WTC11 (cell line): ENCODE measurements at regions not wholly inside any gene's neighbourhood (a gene's known extent, or its start where the extent isn't known, plus 50 kb on each side); places are given as distances from the start of the nearest gene placed in this dataset.

Experiments used
- ATF1 ChIP-seq: sonication (generic); formaldehyde crosslinking; IDR thresholded peaks from 2 replicates; pipeline ENCODE4 v1.8.1; 2023; ENCODE audit warnings: mild to moderate bottlenecking, moderate library complexity, missing genetic modification reagents
- CTCF ChIP-seq: fragments of 200-600 bp; IDR thresholded peaks from 2 replicates; pipeline ENCODE4 v1.8.0; 2022; ENCODE audit warnings: antibody characterized with exemption
- ELF4 ChIP-seq: sonication (generic); formaldehyde crosslinking; IDR thresholded peaks from 2 replicates; pipeline ENCODE4 v1.8.1; 2022; ENCODE audit warnings: low read depth, mild to moderate bottlenecking, moderate library complexity, missing genetic modification reagents
- JUN ChIP-seq: sonication (generic); formaldehyde crosslinking; IDR thresholded peaks from 2 replicates; pipeline ENCODE4 v1.8.0; 2023; ENCODE audit warnings: mild to moderate bottlenecking, missing genetic modification reagents
- MAX ChIP-seq: sonication (generic); formaldehyde crosslinking; IDR thresholded peaks from 2 replicates; pipeline ENCODE4 v1.8.0; 2022; ENCODE audit warnings: mild to moderate bottlenecking, missing genetic modification reagents
- NFYB ChIP-seq: sonication (generic); formaldehyde crosslinking; conservative IDR thresholded peaks from 2 replicates; pipeline ENCODE4 v1.8.0; 2022; ENCODE audit warnings: low read depth, missing genetic modification reagents
- SMAD3 ChIP-seq: sonication (generic); formaldehyde crosslinking; IDR thresholded peaks from 2 replicates; pipeline ENCODE4 v1.8.0; 2022; ENCODE audit warnings: missing genetic modification reagents, mild to moderate bottlenecking, borderline replicate concordance
- SP1 ChIP-seq: sonication (generic); formaldehyde crosslinking; conservative IDR thresholded peaks from 2 replicates; pipeline ENCODE4 v1.8.1; 2022; ENCODE audit warnings: missing genetic modification reagents
- USF2 ChIP-seq: sonication (generic); formaldehyde crosslinking; IDR thresholded peaks from 2 replicates; pipeline ENCODE4 v1.8.1; 2023; ENCODE audit warnings: mild to moderate bottlenecking, missing genetic modification reagents, moderate library complexity
- ZNF317 ChIP-seq: sonication (generic); formaldehyde crosslinking; IDR thresholded peaks from 2 replicates; pipeline ENCODE4 v1.8.1; 2023; ENCODE audit warnings: low read depth, mild to moderate bottlenecking, moderate library complexity, missing genetic modification reagents, borderline replicate concordance
- ZSCAN18 ChIP-seq: fragments of 250-450 bp; sonication (Bioruptor Pico); IDR thresholded peaks from 2 replicates; pipeline ENCODE4 v2.1.2; 2022; ENCODE audit warnings: mild to moderate bottlenecking, moderate library complexity

GRCh38 chr5:22965960-22966359 lies 112.8 kb upstream of the CDH12 start:
- TF ChIP-seq CTCF, result no peak
- TF ChIP-seq SMAD3 (CRISPR knock-in tag), result no peak
- TF ChIP-seq NFYB, result no peak
- TF ChIP-seq ZSCAN18, result no peak
- no peak for TF ChIP-seq ATF1 (CRISPR knock-in tag)
- no peak for TF ChIP-seq SP1 (CRISPR knock-in tag)
- TF ChIP-seq ELF4 (CRISPR knock-in tag), result no peak
- TF ChIP-seq JUN (CRISPR knock-in tag), result no peak
- no peak for TF ChIP-seq MAX (CRISPR knock-in tag)
- no peak for TF ChIP-seq USF2 (CRISPR knock-in tag)
- TF ChIP-seq ZNF317, result no peak
